Lung (tissue), 11 donors: ENCODE measurements at regions not wholly inside any gene's neighbourhood (a gene's known extent, or its start where the extent isn't known, plus 50 kb on each side); places are given as distances from the start of the nearest gene placed in this dataset.

Experiments
- ATAC-seq: fragments of 200-7000 bp; cut with Tn5 transposase; one replicate; pipeline ENCODE4 v1.9.1; 2020; ENCODE audit warnings: moderate number of reproducible peaks; ENCODE audit not compliant: insufficient read depth, low FRiP score
- DNase-seq, 3 donors: peaks; one replicate each; pipeline ENCODE4 v3.0.0-alpha.2; 2013 to 2017
- H3K27ac ChIP-seq, 2 donors: one replicate each; pipeline ENCODE4 v1.5.1; 2013; ENCODE audit warnings: mild to moderate bottlenecking in 2 of 2, moderate library complexity in 2 of 2, control low read depth in 1 of 2, inconsistent platforms in 1 of 2, low read depth in 1 of 2, low read length in 1 of 2
- H3K27me3 ChIP-seq, 3 donors: one replicate each; pipeline ENCODE4 v1.5.1; 2013; ENCODE audit warnings: low read length in 2 of 3; ENCODE audit not compliant: control insufficient read depth in 3 of 3, insufficient read depth in 3 of 3
- H3K36me3 ChIP-seq, 4 donors: one replicate each; pipeline ENCODE4 v1.5.1; 2013; ENCODE audit warnings: low read length in 4 of 4, mild to moderate bottlenecking in 1 of 4, moderate library complexity in 1 of 4; ENCODE audit not compliant: control insufficient read depth in 4 of 4, insufficient read depth in 4 of 4
- H3K4me1 ChIP-seq, 5 donors: one replicate each; pipeline ENCODE4 v1.5.1; 2013; ENCODE audit warnings: low read length in 5 of 5, mild to moderate bottlenecking in 2 of 5, moderate library complexity in 1 of 5; ENCODE audit not compliant: control insufficient read depth in 5 of 5, insufficient read depth in 5 of 5
- H3K4me3 ChIP-seq: one replicate; pipeline ENCODE4 v1.5.1; 2013; ENCODE audit warnings: mild to moderate bottlenecking, control low read depth, moderate library complexity
- H3K9ac ChIP-seq, 2 donors: one replicate each; pipeline ENCODE4 v1.5.1; 2013; ENCODE audit warnings: low read length in 2 of 2, control low read depth in 1 of 2; ENCODE audit not compliant: insufficient read depth in 1 of 2
- H3K9me3 ChIP-seq, 4 donors: one replicate each; pipeline ENCODE4 v1.5.1; 2013; ENCODE audit warnings: low read length in 3 of 4, mild to moderate bottlenecking in 1 of 4, moderate library complexity in 1 of 4; ENCODE audit not compliant: control insufficient read depth in 4 of 4, insufficient read depth in 3 of 4
- CTCF ChIP-seq: IDR thresholded peaks from 2 replicates; pipeline ENCODE4 v1.5.1; 2012; ENCODE audit warnings: mild to moderate bottlenecking; ENCODE audit errors: control extremely low read depth, extremely low read depth
- WGBS, 2 donors: extraction: QIAGEN DNeasy Blood & Tissue Kit; methylation state at CpG; one replicate each; pipeline ENCODE4 v1.1.7; 2013; 5-methylcytosine and 5-hydroxymethylcytosine counted together
- donor health status: control.
- donor health status: control.
- donor health status: Bipolar disorder and iron deficiency.
- donor health status: healthy.
- donor health status: DM: yes; HTN: yes; CAD: no.

GRCh38 chr6:141244366-141244765 lies 888.4 kb upstream of the GJE1 start:
- WGBS, 2 donors: 35 to 52% methylated on average over 2 of the region's 2 CpGs
- H3K4me1 ChIP-seq: no peaks in the 10 kb centered on the region
- no peaks in the 10 kb centered on the region for H3K9me3 ChIP-seq
- H3K27me3 ChIP-seq: no peaks in the 10 kb centered on the region
- H3K4me3 ChIP-seq: no peak overlapping the region
- H3K27ac ChIP-seq: no peak overlapping the region
- no peak for DNase-seq
- ATAC-seq: no peak
- H3K9ac ChIP-seq: no peak overlapping the region
- H3K36me3 ChIP-seq: no peaks in the 10 kb centered on the region
- no peak for TF ChIP-seq CTCF

- ATAC-seq (no peak), DNase-seq (no peak)
- H3K4me1 ChIP-seq: no peaks in the 10 kb centered on the region
- H3K27ac ChIP-seq: no peak overlapping the region
- no peak for TF ChIP-seq CTCF
- H3K27me3 ChIP-seq: no peaks in the 10 kb centered on the region
- no peaks in the 10 kb centered on the region for H3K36me3 ChIP-seq
- WGBS, 2 donors: 68 to 70% methylated on average over 1 of the region's 1 CpG
- no peaks in the 10 kb centered on the region for H3K9me3 ChIP-seq
- no peak overlapping the region for H3K4me3 ChIP-seq
- H3K9ac ChIP-seq: no peak overlapping the region
Observed at GRCh38 chr6:141242957-141243356, 889.8 kb upstream of the GJE1 start.

GRCh38 chr6:141229296-141229695 lies 903.4 kb upstream of the GJE1 start:
- no peak overlapping the region for H3K9ac ChIP-seq
- H3K27me3 ChIP-seq: no peaks in the 10 kb centered on the region
- no peak overlapping the region for H3K27ac ChIP-seq
- no peaks in the 10 kb centered on the region for H3K36me3 ChIP-seq
- no peak for TF ChIP-seq CTCF
- no peak overlapping the region for H3K4me3 ChIP-seq
- no peak for ATAC-seq
- no peaks in the 10 kb centered on the region for H3K4me1 ChIP-seq
- no peak for DNase-seq
- H3K9me3 ChIP-seq: peaks cover 0 to 7% (median 0%) of the 10 kb centered on the region in 4 donors

- Histone ChIP-seq H3K27me3 (no peaks in the 10 kb centered on the region), H3K4me1 (peaks cover 0 to 4% (median 0%) of the 10 kb centered on the region in 5 donors), H3K36me3 (no peaks in the 10 kb centered on the region), H3K4me3 (no peak overlapping the region), H3K9me3 (peaks cover 0 to 5% (median 2%) of the 10 kb centered on the region in 4 donors), H3K27ac (no peak overlapping the region), H3K9ac (no peak overlapping the region)
- ATAC-seq: no peak
- DNase-seq: no peak
- TF ChIP-seq CTCF: no peak
Observed at GRCh38 chr6:141218583-141218982, 914.1 kb upstream of the GJE1 start.
